NT2/D1 (cell line): ENCODE measurements at regions not wholly inside any gene's neighbourhood (a gene's known extent, or its start where the extent isn't known, plus 50 kb on each side); places are given as distances from the start of the nearest gene placed in this dataset.

Experiments used
- DNase-seq: peaks from one replicate; pipeline ENCODE4 v3.0.0-alpha.2; 2011; ENCODE audit warnings: low read depth, low spot score
- H3K27me3 ChIP-seq: 2 replicates; pipeline ENCODE4 v1.6.0; 2011; ENCODE audit warnings: mild to moderate bottlenecking; ENCODE audit not compliant: insufficient read length, insufficient read depth
- H3K36me3 ChIP-seq: 2 replicates; pipeline ENCODE4 v1.6.1; 2011; ENCODE audit warnings: mild to moderate bottlenecking, low read length, mixed read lengths; ENCODE audit not compliant: insufficient read depth, insufficient read length
- H3K4me1 ChIP-seq: 2 replicates; pipeline ENCODE4 v1.5.1; 2011; ENCODE audit not compliant: insufficient read depth, insufficient read length
- H3K4me3 ChIP-seq: 2 replicates; pipeline ENCODE4 v1.5.1; 2011; ENCODE audit warnings: low read depth; ENCODE audit not compliant: insufficient read length
- H3K9ac ChIP-seq: 2 replicates; pipeline ENCODE4 v1.6.0; 2011; ENCODE audit warnings: low read depth; ENCODE audit not compliant: insufficient read length
- H3K9me3 ChIP-seq: 2 replicates; pipeline ENCODE4 v1.5.1; 2011; ENCODE audit warnings: mild to moderate bottlenecking, low read length; ENCODE audit not compliant: insufficient read depth
- SUZ12 ChIP-seq: IDR thresholded peaks from 2 replicates; pipeline ENCODE4 v1.6.1; 2011; ENCODE audit not compliant: insufficient read length, insufficient read depth; ENCODE audit errors: extremely low read depth
- YY1 ChIP-seq: IDR thresholded peaks from 2 replicates; pipeline ENCODE4 v1.6.1; 2011; ENCODE audit not compliant: insufficient read length, insufficient read depth
- ZNF274 ChIP-seq: IDR thresholded peaks from 2 replicates; pipeline ENCODE4 v1.6.1; 2011; ENCODE audit warnings: mild to moderate bottlenecking, low read depth, low read length

GRCh38 chr5:63825984-63826383 lies 136.3 kb downstream of the HTR1A start:
- H3K4me3 ChIP-seq = no peak overlapping the region
- no peak overlapping the region for H3K9ac ChIP-seq
- H3K27me3 ChIP-seq = no peaks in the 10 kb centered on the region
- no peaks in the 10 kb centered on the region for H3K4me1 ChIP-seq
- no peak for DNase-seq
- no peaks in the 10 kb centered on the region for H3K36me3 ChIP-seq
- no peaks in the 10 kb centered on the region for H3K9me3 ChIP-seq
- TF ChIP-seq YY1 (no peak), SUZ12 (no peak), ZNF274 (no peak)

- TF ChIP-seq ZNF274 = no peak
- no peak for TF ChIP-seq YY1
- TF ChIP-seq SUZ12 = no peak
- no peak for DNase-seq
- Histone ChIP-seq H3K4me3 (no peak overlapping the region), H3K9me3 (no peaks in the 10 kb centered on the region), H3K9ac (no peak overlapping the region), H3K27me3 (no peaks in the 10 kb centered on the region), H3K36me3 (no peaks in the 10 kb centered on the region), H3K4me1 (no peaks in the 10 kb centered on the region)
Measured at GRCh38 chr5:63823583-63823982, 138.7 kb downstream of the HTR1A start.

- TF ChIP-seq YY1 (no peak), ZNF274 (no peak), SUZ12 (no peak)
- Histone ChIP-seq H3K36me3 (no peaks in the 10 kb centered on the region), H3K4me1 (no peaks in the 10 kb centered on the region), H3K4me3 (no peak overlapping the region), H3K9ac (no peak overlapping the region), H3K9me3 (no peaks in the 10 kb centered on the region), H3K27me3 (no peaks in the 10 kb centered on the region)
- DNase-seq = no peak
Measured at GRCh38 chr5:63822614-63823013, 139.6 kb downstream of the HTR1A start.

- Histone ChIP-seq H3K27me3 (no peaks in the 10 kb centered on the region), H3K9ac (no peak overlapping the region), H3K4me3 (no peak overlapping the region), H3K36me3 (no peaks in the 10 kb centered on the region), H3K4me1 (no peaks in the 10 kb centered on the region), H3K9me3 (peaks cover 3% of the 10 kb centered on the region; the same call in 1 of the 2 replicates)
- TF ChIP-seq ZNF274 = no peak
- no peak for TF ChIP-seq SUZ12
- no peak for TF ChIP-seq YY1
- no peak for DNase-seq
Measured at GRCh38 chr5:63820577-63820976, 141.7 kb downstream of the HTR1A start.

GRCh38 chr5:63812693-63813092 lies 149.6 kb downstream of the HTR1A start:
- H3K4me1 ChIP-seq = no peaks in the 10 kb centered on the region
- TF ChIP-seq YY1 (no peak), ZNF274 (no peak)
- H3K27me3 ChIP-seq = no peaks in the 10 kb centered on the region
- peaks cover 14% of the 10 kb centered on the region; the same call in 1 of the 2 replicates for H3K9me3 ChIP-seq
- no peak for DNase-seq
- no peak overlapping the region for H3K9ac ChIP-seq
- H3K4me3 ChIP-seq = no peak overlapping the region
- no peaks in the 10 kb centered on the region for H3K36me3 ChIP-seq

GRCh38 chr5:63811961-63812360 lies 150.3 kb downstream of the HTR1A start:
- H3K27me3 ChIP-seq = no peaks in the 10 kb centered on the region
- no peaks in the 10 kb centered on the region for H3K36me3 ChIP-seq
- DNase-seq = no peak
- H3K4me3 ChIP-seq = no peak overlapping the region
- H3K9me3 ChIP-seq = peaks cover 14% of the 10 kb centered on the region; the same call in 1 of the 2 replicates
- no peak overlapping the region for H3K9ac ChIP-seq
- no peak for TF ChIP-seq ZNF274
- no peak for TF ChIP-seq YY1
- H3K4me1 ChIP-seq = no peaks in the 10 kb centered on the region

GRCh38 chr5:63811286-63811685 lies 151.0 kb downstream of the HTR1A start:
- DNase-seq = no peak
- Histone ChIP-seq H3K36me3 (no peaks in the 10 kb centered on the region), H3K4me3 (no peak overlapping the region), H3K9me3 (peaks cover 14% of the 10 kb centered on the region; the same call in 1 of the 2 replicates), H3K27me3 (no peaks in the 10 kb centered on the region), H3K9ac (no peak overlapping the region), H3K4me1 (no peaks in the 10 kb centered on the region)
- TF ChIP-seq YY1 = no peak
- TF ChIP-seq ZNF274 = no peak
- no peak for TF ChIP-seq SUZ12

- H3K9me3 ChIP-seq = no peaks in the 10 kb centered on the region
- H3K36me3 ChIP-seq = no peaks in the 10 kb centered on the region
- H3K9ac ChIP-seq = no peak overlapping the region
- H3K4me1 ChIP-seq = no peaks in the 10 kb centered on the region
- DNase-seq = no peak
- no peaks in the 10 kb centered on the region for H3K27me3 ChIP-seq
- H3K4me3 ChIP-seq = no peak overlapping the region
- no peak for TF ChIP-seq SUZ12
- TF ChIP-seq ZNF274 = no peak
- no peak for TF ChIP-seq YY1
Measured at GRCh38 chr5:63805151-63805550, 157.1 kb downstream of the HTR1A start.
